ENCODE measurements at regions not wholly inside any gene's neighbourhood (a gene's known extent, or its start where the extent isn't known, plus 50 kb on each side); places are given as distances from the start of the nearest gene placed in this dataset.

- TF ChIP-seq E4F1 (IDR thresholded peaks at IDR 0.05; ENCODE audit: borderline replicate concordance, partially characterized antibody) (no peak), POLR2A (IDR thresholded peaks at IDR 0.05; ENCODE audit: low read depth, low read length) (no peak), CTCF (IDR thresholded peaks at IDR 0.05 in 2 of 3, conservative IDR thresholded peaks at IDR 0.05 in 1 of 3; ENCODE audit: control insufficient read depth in 2 of 3, extremely low read depth in 1 of 3, insufficient read depth in 1 of 3, low read depth in 3 of 3, low read length in 3 of 3) (no peak), ZNF207 (IDR thresholded peaks at IDR 0.05; ENCODE audit: borderline replicate concordance) (no peak), EP300 (IDR thresholded peaks at IDR 0.05; ENCODE audit: borderline replicate concordance in 1 of 2, control insufficient read depth in 1 of 2, low read depth in 2 of 2, low read length in 2 of 2) (no peak), TAF1 (IDR thresholded peaks at IDR 0.05; ENCODE audit: borderline replicate concordance, low read depth, low read length) (no peak), SREBF1 (IDR thresholded peaks at IDR 0.05; ENCODE audit: low read length) (no peak), KDM1A (IDR thresholded peaks at IDR 0.05; ENCODE audit: borderline replicate concordance) (no peak), POLR2AphosphoS5 (IDR thresholded peaks at IDR 0.05; ENCODE audit: low read length) (no peak)
- TF ChIP-seq, protein P1, sequence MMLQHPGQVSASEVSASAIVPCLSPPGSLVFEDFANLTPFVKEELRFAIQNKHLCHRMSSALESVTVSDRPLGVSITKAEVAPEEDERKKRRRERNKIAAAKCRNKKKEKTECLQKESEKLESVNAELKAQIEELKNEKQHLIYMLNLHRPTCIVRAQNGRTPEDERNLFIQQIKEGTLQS (IDR thresholded peaks at IDR 0.05; ENCODE audit: borderline replicate concordance, extremely low read depth, low read depth, low read length), result no peak
These were observed 79.5 kb upstream of the GPC1 start for GRCh38 chr2:240355962-240356361.

Measured in GM12878 (cell line).